ENCODE measurements at regions not wholly inside any gene's neighbourhood (a gene's known extent, or its start where the extent isn't known, plus 50 kb on each side); places are given as distances from the start of the nearest gene placed in this dataset.

DNA sequence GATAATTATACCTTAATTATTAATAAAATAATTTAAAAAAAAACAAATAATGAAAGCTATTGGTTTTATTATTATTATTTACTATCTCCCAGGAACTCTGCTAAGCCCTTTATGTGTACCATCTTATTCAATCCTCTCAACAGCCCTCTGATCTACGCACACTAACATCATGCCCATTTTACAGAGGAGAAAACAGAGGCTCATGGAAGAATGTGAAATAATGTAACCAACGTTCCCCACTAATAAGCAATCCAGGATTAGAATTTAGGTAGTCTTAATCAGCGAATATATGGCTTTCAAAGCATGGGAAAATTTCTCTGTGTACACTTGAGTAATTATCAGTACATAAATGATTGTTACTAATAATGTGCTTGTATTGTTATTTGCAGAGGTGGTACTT lies 89.0 kb downstream of the MAFB start:
- no peaks in the 10 kb centered on the region for H3K9me3 ChIP-seq (ENCODE audit: control insufficient read depth, insufficient read depth, low read depth, low read length)
- ChIA-PET POLR2A (no interaction called here), CTCF (no interaction called here)
- H3K4me1 ChIP-seq (ENCODE audit: control insufficient read depth, insufficient read depth, low read length), result no peaks in the 10 kb centered on the region
- H3K27ac ChIP-seq (ENCODE audit: extremely low read depth, low read depth, low read length), result no peak overlapping the region
- TF ChIP-seq ZNF324 (tag by site-specific recombination; IDR thresholded peaks at IDR 0.05) (no peak), ZNF311 (tag by site-specific recombination; IDR thresholded peaks at IDR 0.05; ENCODE audit: borderline replicate concordance) (no peak), ZNF433 (tag by site-specific recombination; IDR thresholded peaks at IDR 0.05; ENCODE audit: low read depth) (no peak), ZFP41 (tag by site-specific recombination; IDR thresholded peaks at IDR 0.05; ENCODE audit: borderline replicate concordance) (no peak), ZBTB8A (tag by site-specific recombination; IDR thresholded peaks at IDR 0.05) (no peak), ZBTB17 (tag by site-specific recombination; IDR thresholded peaks at IDR 0.05) (no peak)
- TF ChIP-seq, protein P1, sequence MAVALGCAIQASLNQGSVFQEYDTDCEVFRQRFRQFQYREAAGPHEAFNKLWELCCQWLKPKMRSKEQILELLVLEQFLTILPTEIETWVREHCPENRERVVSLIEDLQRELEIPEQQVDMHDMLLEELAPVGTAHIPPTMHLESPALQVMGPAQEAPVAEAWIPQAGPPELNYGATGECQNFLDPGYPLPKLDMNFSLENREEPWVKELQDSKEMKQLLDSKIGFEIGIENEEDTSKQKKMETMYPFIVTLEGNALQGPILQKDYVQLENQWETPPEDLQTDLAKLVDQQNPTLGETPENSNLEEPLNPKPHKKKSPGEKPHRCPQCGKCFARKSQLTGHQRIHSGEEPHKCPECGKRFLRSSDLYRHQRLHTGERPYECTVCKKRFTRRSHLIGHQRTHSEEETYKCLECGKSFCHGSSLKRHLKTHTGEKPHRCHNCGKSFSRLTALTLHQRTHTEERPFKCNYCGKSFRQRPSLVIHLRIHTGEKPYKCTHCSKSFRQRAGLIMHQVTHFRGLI (tag by site-specific recombination; IDR thresholded peaks at IDR 0.05), result no peak
- TF ChIP-seq, protein P2, sequence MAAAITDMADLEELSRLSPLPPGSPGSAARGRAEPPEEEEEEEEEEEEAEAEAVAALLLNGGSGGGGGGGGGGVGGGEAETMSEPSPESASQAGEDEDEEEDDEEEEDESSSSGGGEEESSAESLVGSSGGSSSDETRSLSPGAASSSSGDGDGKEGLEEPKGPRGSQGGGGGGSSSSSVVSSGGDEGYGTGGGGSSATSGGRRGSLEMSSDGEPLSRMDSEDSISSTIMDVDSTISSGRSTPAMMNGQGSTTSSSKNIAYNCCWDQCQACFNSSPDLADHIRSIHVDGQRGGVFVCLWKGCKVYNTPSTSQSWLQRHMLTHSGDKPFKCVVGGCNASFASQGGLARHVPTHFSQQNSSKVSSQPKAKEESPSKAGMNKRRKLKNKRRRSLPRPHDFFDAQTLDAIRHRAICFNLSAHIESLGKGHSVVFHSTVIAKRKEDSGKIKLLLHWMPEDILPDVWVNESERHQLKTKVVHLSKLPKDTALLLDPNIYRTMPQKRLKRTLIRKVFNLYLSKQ (tag by site-specific recombination; IDR thresholded peaks at IDR 0.05; ENCODE audit: borderline replicate concordance), result no peak
- H3K36me3 ChIP-seq (ENCODE audit: control insufficient read depth in 2 of 2, insufficient read depth in 1 of 2, low read length in 2 of 2), result no peaks in the 10 kb centered on the region
- no peak overlapping the region for H3K4me3 ChIP-seq (ENCODE audit: low read depth, low read length)

DNA sequence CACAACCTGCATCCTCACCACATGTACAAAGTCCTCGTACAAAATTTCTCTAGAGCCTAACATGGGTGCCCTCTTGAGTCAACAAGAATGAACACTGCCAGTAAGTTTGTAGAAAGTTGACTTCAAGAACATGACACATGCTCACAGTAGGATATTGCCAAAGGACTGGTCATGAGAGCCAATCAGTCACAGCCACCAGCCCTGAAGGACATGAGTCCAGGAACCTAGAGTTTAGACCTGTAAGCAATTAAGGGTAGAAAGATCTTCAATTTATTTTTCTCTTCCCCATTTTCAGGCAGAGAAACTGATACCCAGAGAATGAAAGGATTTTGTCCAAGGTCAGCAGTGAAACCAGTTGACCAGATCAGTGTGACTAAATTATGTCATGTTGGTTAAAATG lies 96.1 kb downstream of the MAFB start:
- CTCF ChIA-PET, result no interaction called here
- TF ChIP-seq ZNF571 (tag by site-specific recombination; IDR thresholded peaks at IDR 0.05) (no peak), ZNF394 (tag by site-specific recombination; IDR thresholded peaks at IDR 0.05; ENCODE audit: borderline replicate concordance) (no peak), ZNF175 (tag by site-specific recombination; IDR thresholded peaks at IDR 0.05) (no peak), SETDB1 (IDR thresholded peaks at IDR 0.05; ENCODE audit: insufficient read length, low read length) (no peak), KLF7 (tag by site-specific recombination; IDR thresholded peaks at IDR 0.05; ENCODE audit: borderline replicate concordance) (no peak), ZNF140 (tag by site-specific recombination; IDR thresholded peaks at IDR 0.05) (no peak)
- TF ChIP-seq, protein P3, sequence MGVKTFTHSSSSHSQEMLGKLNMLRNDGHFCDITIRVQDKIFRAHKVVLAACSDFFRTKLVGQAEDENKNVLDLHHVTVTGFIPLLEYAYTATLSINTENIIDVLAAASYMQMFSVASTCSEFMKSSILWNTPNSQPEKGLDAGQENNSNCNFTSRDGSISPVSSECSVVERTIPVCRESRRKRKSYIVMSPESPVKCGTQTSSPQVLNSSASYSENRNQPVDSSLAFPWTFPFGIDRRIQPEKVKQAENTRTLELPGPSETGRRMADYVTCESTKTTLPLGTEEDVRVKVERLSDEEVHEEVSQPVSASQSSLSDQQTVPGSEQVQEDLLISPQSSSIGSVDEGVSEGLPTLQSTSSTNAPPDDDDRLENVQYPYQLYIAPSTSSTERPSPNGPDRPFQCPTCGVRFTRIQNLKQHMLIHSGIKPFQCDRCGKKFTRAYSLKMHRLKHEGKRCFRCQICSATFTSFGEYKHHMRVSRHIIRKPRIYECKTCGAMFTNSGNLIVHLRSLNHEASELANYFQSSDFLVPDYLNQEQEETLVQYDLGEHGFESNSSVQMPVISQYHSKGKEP (tag by site-specific recombination; IDR thresholded peaks at IDR 0.05), result no peak
- TF ChIP-seq, protein P4, sequence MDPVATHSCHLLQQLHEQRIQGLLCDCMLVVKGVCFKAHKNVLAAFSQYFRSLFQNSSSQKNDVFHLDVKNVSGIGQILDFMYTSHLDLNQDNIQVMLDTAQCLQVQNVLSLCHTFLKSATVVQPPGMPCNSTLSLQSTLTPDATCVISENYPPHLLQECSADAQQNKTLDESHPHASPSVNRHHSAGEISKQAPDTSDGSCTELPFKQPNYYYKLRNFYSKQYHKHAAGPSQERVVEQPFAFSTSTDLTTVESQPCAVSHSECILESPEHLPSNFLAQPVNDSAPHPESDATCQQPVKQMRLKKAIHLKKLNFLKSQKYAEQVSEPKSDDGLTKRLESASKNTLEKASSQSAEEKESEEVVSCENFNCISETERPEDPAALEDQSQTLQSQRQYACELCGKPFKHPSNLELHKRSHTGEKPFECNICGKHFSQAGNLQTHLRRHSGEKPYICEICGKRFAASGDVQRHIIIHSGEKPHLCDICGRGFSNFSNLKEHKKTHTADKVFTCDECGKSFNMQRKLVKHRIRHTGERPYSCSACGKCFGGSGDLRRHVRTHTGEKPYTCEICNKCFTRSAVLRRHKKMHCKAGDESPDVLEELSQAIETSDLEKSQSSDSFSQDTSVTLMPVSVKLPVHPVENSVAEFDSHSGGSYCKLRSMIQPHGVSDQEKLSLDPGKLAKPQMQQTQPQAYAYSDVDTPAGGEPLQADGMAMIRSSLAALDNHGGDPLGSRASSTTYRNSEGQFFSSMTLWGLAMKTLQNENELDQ (tag by site-specific recombination; IDR thresholded peaks at IDR 0.05; ENCODE audit: low read depth), result no peak
- TF ChIP-seq, protein P5, sequence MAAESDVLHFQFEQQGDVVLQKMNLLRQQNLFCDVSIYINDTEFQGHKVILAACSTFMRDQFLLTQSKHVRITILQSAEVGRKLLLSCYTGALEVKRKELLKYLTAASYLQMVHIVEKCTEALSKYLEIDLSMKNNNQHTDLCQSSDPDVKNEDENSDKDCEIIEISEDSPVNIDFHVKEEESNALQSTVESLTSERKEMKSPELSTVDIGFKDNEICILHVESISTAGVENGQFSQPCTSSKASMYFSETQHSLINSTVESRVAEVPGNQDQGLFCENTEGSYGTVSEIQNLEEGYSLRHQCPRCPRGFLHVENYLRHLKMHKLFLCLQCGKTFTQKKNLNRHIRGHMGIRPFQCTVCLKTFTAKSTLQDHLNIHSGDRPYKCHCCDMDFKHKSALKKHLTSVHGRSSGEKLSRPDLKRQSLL (tag by site-specific recombination; IDR thresholded peaks at IDR 0.05), result no peak
- POLR2A ChIA-PET, result no interaction called here

More for the DNA sequence above, 96.1 kb downstream of the MAFB start:
- Histone ChIP-seq H3K4me3 (ENCODE audit: low read depth, low read length) (no peak overlapping the region), H3K4me1 (ENCODE audit: control insufficient read depth, insufficient read depth, low read length) (no peaks in the 10 kb centered on the region), H3K36me3 (ENCODE audit: control insufficient read depth in 2 of 2, insufficient read depth in 1 of 2, low read length in 2 of 2) (no peaks in the 10 kb centered on the region), H3K27ac (ENCODE audit: extremely low read depth, low read depth, low read length) (no peak overlapping the region), H3K9me3 (ENCODE audit: control insufficient read depth, insufficient read depth, low read depth, low read length) (no peaks in the 10 kb centered on the region)

All from HEK293 (cell line).